WTC11 (cell line): ENCODE measurements at regions not wholly inside any gene's neighbourhood (a gene's known extent, or its start where the extent isn't known, plus 50 kb on each side); places are given as distances from the start of the nearest gene placed in this dataset.

Source experiments
- CREM ChIP-seq: sonication (generic); formaldehyde crosslinking; IDR thresholded peaks from 2 replicates; pipeline ENCODE4 v1.8.1; 2022; ENCODE audit warnings: mild to moderate bottlenecking, missing genetic modification reagents, moderate library complexity
- CTCF ChIP-seq: fragments of 200-600 bp; IDR thresholded peaks from 2 replicates; pipeline ENCODE4 v1.8.0; 2022; ENCODE audit warnings: antibody characterized with exemption
- NR2C2 ChIP-seq: sonication (generic); formaldehyde crosslinking; IDR thresholded peaks from 2 replicates; pipeline ENCODE4 v1.8.0; 2022; ENCODE audit warnings: mild to moderate bottlenecking, missing genetic modification reagents
- TF ChIP-seq, protein P1 (sequence below): sonication (generic); formaldehyde crosslinking; IDR thresholded peaks from 2 replicates; pipeline ENCODE4 v1.8.1; 2023; ENCODE audit warnings: mild to moderate bottlenecking, missing genetic modification reagents, moderate library complexity

DNA sequence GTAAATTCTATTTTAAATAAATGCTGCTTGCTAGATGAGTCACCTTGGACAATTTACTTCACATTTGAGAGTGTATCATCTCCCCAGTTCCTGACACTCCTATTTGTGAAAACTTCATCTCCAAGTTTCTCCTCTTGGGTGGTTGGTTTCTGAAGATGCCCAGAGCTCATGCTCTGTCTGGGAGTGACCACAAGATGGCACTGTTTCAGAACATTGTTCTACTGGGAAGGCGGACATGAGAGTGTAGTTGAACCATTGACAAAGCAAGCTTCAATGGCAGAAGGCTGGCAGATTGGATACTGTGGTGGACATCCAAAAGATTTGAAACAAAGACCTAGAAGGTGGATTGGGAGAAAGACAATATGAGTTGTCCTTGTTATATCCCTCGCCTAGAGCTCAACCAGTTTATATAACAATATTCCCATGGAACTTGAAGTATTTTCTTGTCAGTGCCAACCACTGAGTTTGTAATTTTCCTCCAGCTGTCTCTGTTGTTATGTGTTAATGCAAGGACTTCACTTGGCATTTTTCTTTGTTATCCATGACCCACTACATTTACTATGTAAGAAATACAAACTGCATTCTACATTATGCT, 234.3 kb upstream of the ANKH start:
- no peak for TF ChIP-seq NR2C2 (CRISPR knock-in tag)
- TF ChIP-seq CTCF: peak; percentile 69; the same call in 1 of the 2 replicates
- TF ChIP-seq, protein P1, sequence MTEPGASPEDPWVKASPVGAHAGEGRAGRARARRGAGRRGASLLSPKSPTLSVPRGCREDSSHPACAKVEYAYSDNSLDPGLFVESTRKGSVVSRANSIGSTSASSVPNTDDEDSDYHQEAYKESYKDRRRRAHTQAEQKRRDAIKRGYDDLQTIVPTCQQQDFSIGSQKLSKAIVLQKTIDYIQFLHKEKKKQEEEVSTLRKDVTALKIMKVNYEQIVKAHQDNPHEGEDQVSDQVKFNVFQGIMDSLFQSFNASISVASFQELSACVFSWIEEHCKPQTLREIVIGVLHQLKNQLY (CRISPR knock-in tag): no peak
- TF ChIP-seq CREM: no peak
